Loucy (cell line): ENCODE measurements at regions not wholly inside any gene's neighbourhood (a gene's known extent, or its start where the extent isn't known, plus 50 kb on each side); places are given as distances from the start of the nearest gene placed in this dataset.

Source experiments
- H2AFZ ChIP-seq: fragments of 200-600 bp; sonication (generic); 2 replicates; pipeline ENCODE4 v1.6.0; 2016; ENCODE audit warnings: antibody characterized with exemption, mild to moderate bottlenecking, low read length, moderate library complexity
- H3F3A ChIP-seq: fragments of 200-600 bp; 2 replicates; pipeline ENCODE4 v1.6.0; 2016; ENCODE audit warnings: antibody characterized with exemption, low read depth, mild to moderate bottlenecking
- H3K27me3 ChIP-seq: fragments of 200-600 bp; sonication (generic); 2 replicates; pipeline ENCODE4 v1.6.1; 2014; ENCODE audit warnings: low read length, mild to moderate bottlenecking; ENCODE audit not compliant: insufficient read depth, poor library complexity, severe bottlenecking
- H3K36me3 ChIP-seq: fragments of 200-600 bp; sonication (generic); 2 replicates; pipeline ENCODE4 v1.6.1; 2016; ENCODE audit warnings: low read length; ENCODE audit not compliant: insufficient read depth
- H3K4me1 ChIP-seq: fragments of 200-600 bp; sonication (generic); 2 replicates; pipeline ENCODE4 v1.5.1; 2014; ENCODE audit warnings: low read length, mild to moderate bottlenecking; ENCODE audit not compliant: insufficient read depth, poor library complexity, severe bottlenecking
- H3K4me2 ChIP-seq: fragments of 200-600 bp; sonication (generic); 2 replicates; pipeline ENCODE4 v1.6.0; 2014; ENCODE audit warnings: antibody characterized with exemption, low read length, low read depth, mild to moderate bottlenecking; ENCODE audit not compliant: poor library complexity, severe bottlenecking
- H3K4me3 ChIP-seq: fragments of 200-600 bp; sonication (generic); 2 replicates; pipeline ENCODE4 v1.5.1; 2014; ENCODE audit warnings: low read length, mild to moderate bottlenecking, mixed read lengths; ENCODE audit not compliant: poor library complexity, severe bottlenecking
- H3K79me2 ChIP-seq: fragments of 200-600 bp; sonication (generic); 2 replicates; pipeline ENCODE4 v1.6.1; 2014; ENCODE audit warnings: low read length; ENCODE audit not compliant: insufficient read depth
- H3K9ac ChIP-seq: fragments of 200-600 bp; sonication (generic); 2 replicates; pipeline ENCODE4 v1.6.0; 2014; ENCODE audit warnings: mild to moderate bottlenecking, low read depth, low read length, moderate library complexity; ENCODE audit not compliant: poor library complexity, severe bottlenecking
- H3K9me2 ChIP-seq: fragments of 200-600 bp; sonication (generic); replicated peaks from 2 replicates; pipeline ENCODE4 v1.6.1; 2016; ENCODE audit warnings: low read depth, low read length, mixed read lengths
- H3K9me3 ChIP-seq: fragments of 200-600 bp; sonication (generic); 2 replicates; pipeline ENCODE4 v1.6.1; 2014; ENCODE audit warnings: mild to moderate bottlenecking, antibody characterized with exemption, low read length, low read depth; ENCODE audit not compliant: insufficient read depth
- H4K20me1 ChIP-seq: fragments of 200-600 bp; sonication (generic); 2 replicates; pipeline ENCODE4 v1.6.0; 2014; ENCODE audit warnings: antibody characterized with exemption, low read length, mild to moderate bottlenecking; ENCODE audit not compliant: insufficient read depth, poor library complexity, severe bottlenecking
- EZH2phosphoT487 ChIP-seq: fragments of 200-600 bp; IDR thresholded peaks from 2 replicates; pipeline ENCODE4 v1.6.1; 2018; ENCODE audit warnings: antibody characterized with exemption, mild to moderate bottlenecking, moderate library complexity, borderline replicate concordance
- TF ChIP-seq, protein P1 (sequence below): fragments of 200-600 bp; sonication (generic); conservative IDR thresholded peaks from 2 replicates; pipeline ENCODE4 v1.5.1; 2014; ENCODE audit warnings: mild to moderate bottlenecking, antibody characterized with exemption, low read length

DNA sequence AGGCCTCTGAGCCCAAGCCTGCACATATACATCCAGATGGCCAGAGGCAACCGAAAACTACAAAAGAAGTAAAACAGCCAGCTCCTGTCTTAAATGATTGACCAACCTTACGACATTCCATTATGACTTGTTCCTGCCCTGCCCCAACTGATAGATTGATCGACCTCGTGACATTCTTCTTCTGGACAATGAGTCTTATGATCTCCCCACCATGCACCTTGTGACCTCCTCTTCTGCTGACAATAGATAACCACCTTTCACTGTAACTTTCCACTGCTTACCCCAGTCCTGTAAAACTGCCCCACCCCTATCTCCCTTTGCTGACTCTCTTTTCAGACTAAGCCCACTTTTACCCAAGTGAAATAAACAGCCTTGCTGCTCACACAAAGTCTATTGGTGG, 670.0 kb upstream of the PKDCC start:
- TF ChIP-seq, protein P1, sequence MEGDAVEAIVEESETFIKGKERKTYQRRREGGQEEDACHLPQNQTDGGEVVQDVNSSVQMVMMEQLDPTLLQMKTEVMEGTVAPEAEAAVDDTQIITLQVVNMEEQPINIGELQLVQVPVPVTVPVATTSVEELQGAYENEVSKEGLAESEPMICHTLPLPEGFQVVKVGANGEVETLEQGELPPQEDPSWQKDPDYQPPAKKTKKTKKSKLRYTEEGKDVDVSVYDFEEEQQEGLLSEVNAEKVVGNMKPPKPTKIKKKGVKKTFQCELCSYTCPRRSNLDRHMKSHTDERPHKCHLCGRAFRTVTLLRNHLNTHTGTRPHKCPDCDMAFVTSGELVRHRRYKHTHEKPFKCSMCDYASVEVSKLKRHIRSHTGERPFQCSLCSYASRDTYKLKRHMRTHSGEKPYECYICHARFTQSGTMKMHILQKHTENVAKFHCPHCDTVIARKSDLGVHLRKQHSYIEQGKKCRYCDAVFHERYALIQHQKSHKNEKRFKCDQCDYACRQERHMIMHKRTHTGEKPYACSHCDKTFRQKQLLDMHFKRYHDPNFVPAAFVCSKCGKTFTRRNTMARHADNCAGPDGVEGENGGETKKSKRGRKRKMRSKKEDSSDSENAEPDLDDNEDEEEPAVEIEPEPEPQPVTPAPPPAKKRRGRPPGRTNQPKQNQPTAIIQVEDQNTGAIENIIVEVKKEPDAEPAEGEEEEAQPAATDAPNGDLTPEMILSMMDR: no peak
- no peak for TF ChIP-seq EZH2phosphoT487
- Histone ChIP-seq H2AFZ (no peak overlapping the region), H3K9me2 (no peaks in the 10 kb centered on the region), H3K4me2 (no peak overlapping the region), H3K4me1 (no peaks in the 10 kb centered on the region), H3K9me3 (no peaks in the 10 kb centered on the region), H3F3A (no peaks in the 10 kb centered on the region), H3K36me3 (no peaks in the 10 kb centered on the region), H3K9ac (no peak overlapping the region), H4K20me1 (no peaks in the 10 kb centered on the region), H3K27me3 (no peaks in the 10 kb centered on the region), H3K79me2 (no peaks in the 10 kb centered on the region), H3K4me3 (no peak overlapping the region)

GRCh38 chr2:41378420-41378819, 669.4 kb upstream of the PKDCC start:
- Histone ChIP-seq H3F3A (no peaks in the 10 kb centered on the region), H3K79me2 (no peaks in the 10 kb centered on the region)

DNA sequence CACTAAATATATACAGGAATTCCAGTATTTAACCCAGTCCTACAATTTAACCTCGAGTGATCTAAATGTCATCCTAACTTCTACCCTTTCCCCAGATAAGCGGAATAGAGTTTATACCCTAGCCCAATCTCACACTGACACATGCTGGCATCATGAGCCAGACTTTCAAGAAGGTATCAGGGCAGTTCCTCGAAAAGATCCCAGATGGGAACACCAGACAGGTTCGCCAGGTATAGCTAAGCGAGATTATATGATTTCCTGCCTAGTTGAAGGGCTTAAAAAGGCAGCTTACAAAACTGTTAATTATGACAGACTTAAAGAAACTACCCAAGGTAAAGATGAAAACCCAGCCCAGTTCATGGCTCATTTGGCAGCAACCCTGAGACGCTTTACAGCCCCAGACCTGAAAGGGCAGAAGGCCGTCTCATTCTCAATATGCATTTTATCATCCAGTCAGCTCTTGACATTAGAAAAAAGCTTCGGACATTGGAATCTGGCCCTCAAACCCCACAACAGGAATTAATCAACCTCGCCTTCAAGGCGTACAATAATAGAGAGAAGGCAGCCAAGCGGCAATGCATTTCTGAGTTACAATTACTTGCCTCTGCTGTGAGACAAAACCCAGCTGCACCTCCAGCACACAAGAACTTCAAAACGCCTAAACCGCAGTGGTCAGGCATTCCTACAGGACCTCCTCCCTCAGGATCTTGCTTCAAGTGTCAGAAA, 668.2 kb upstream of the PKDCC start:
- Histone ChIP-seq H3K4me3 (no peak overlapping the region), H3K79me2 (no peaks in the 10 kb centered on the region), H3K9me2 (no peaks in the 10 kb centered on the region), H3K9ac (no peak overlapping the region), H3K36me3 (no peaks in the 10 kb centered on the region), H4K20me1 (no peaks in the 10 kb centered on the region), H3F3A (no peaks in the 10 kb centered on the region), H3K9me3 (no peaks in the 10 kb centered on the region), H3K4me2 (no peak overlapping the region), H3K27me3 (no peaks in the 10 kb centered on the region), H3K4me1 (no peaks in the 10 kb centered on the region), H2AFZ (no peak overlapping the region)
- no peak for TF ChIP-seq EZH2phosphoT487
- TF ChIP-seq, protein P1: no peak

More at GRCh38 chr2:41378420-41378819, 669.4 kb upstream of the PKDCC start:
- Histone ChIP-seq H2AFZ (no peak overlapping the region), H3K9me2 (no peaks in the 10 kb centered on the region), H3K36me3 (no peaks in the 10 kb centered on the region), H3K4me2 (no peak overlapping the region), H3K9me3 (no peaks in the 10 kb centered on the region), H3K4me1 (no peaks in the 10 kb centered on the region), H4K20me1 (no peaks in the 10 kb centered on the region), H3K4me3 (no peak overlapping the region), H3K9ac (no peak overlapping the region), H3K27me3 (no peaks in the 10 kb centered on the region)
- TF ChIP-seq, protein P1: no peak
- no peak for TF ChIP-seq EZH2phosphoT487
